OCI-LY1 (cell line): ENCODE measurements at regions not wholly inside any gene's neighbourhood (a gene's known extent, or its start where the extent isn't known, plus 50 kb on each side); places are given as distances from the start of the nearest gene placed in this dataset.

Experiments
- H2AFZ ChIP-seq: fragments of 200-600 bp; sonication (generic), shearing (Covaris generic); 2 replicates; pipeline ENCODE4 v1.6.0; 2014; ENCODE audit warnings: antibody characterized with exemption, mild to moderate bottlenecking, low read length
- H3F3A ChIP-seq: fragments of 200-600 bp; sonication (generic), shearing (Covaris generic); 2 replicates; pipeline ENCODE4 v1.6.0; 2014; ENCODE audit warnings: mild to moderate bottlenecking, antibody characterized with exemption, low read length, moderate library complexity; ENCODE audit not compliant: insufficient read depth
- H3K27ac ChIP-seq: fragments of 200-600 bp; sonication (generic); 2 replicates; pipeline ENCODE4 v1.5.1; 2014; ENCODE audit warnings: low read length, mixed run types, mild to moderate bottlenecking, low read depth; ENCODE audit not compliant: poor library complexity, severe bottlenecking
- H3K27me3 ChIP-seq: fragments of 200-600 bp; sonication (generic); 2 replicates; pipeline ENCODE4 v1.6.0; 2014; ENCODE audit warnings: antibody characterized with exemption, mild to moderate bottlenecking, low read length, moderate library complexity; ENCODE audit not compliant: insufficient read depth
- H3K36me3 ChIP-seq: fragments of 200-600 bp; sonication (generic); 2 replicates; pipeline ENCODE4 v1.6.1; 2014; ENCODE audit warnings: mild to moderate bottlenecking, antibody characterized with exemption, low read length, moderate library complexity, mixed read lengths; ENCODE audit not compliant: insufficient read depth
- H3K4me1 ChIP-seq: fragments of 200-600 bp; sonication (generic); 2 replicates; pipeline ENCODE4 v1.5.1; 2014; ENCODE audit warnings: mild to moderate bottlenecking, low read length, moderate library complexity; ENCODE audit not compliant: insufficient read depth, severe bottlenecking
- H3K4me2 ChIP-seq: fragments of 200-600 bp; sonication (generic), shearing (Covaris generic); 2 replicates; pipeline ENCODE4 v1.6.1; 2014; ENCODE audit warnings: low read length
- H3K4me3 ChIP-seq: fragments of 200-600 bp; sonication (generic); 2 replicates; pipeline ENCODE4 v1.5.1; 2014; ENCODE audit warnings: low read length, low read depth, mild to moderate bottlenecking, mixed read lengths; ENCODE audit not compliant: poor library complexity, severe bottlenecking
- H3K79me2 ChIP-seq: fragments of 200-600 bp; shearing (Covaris generic); 2 replicates; pipeline ENCODE4 v1.6.1; 2016; ENCODE audit warnings: mixed run types, low read length, mixed read lengths; ENCODE audit not compliant: insufficient read depth
- H3K9ac ChIP-seq: fragments of 200-600 bp; sonication (generic), shearing (Covaris generic); 2 replicates; pipeline ENCODE4 v1.6.1; 2014; ENCODE audit warnings: mild to moderate bottlenecking, low read length, mixed read lengths
- H3K9me2 ChIP-seq: fragments of 200-600 bp; sonication (generic), shearing (Covaris generic); 2 replicates; pipeline ENCODE4 v1.6.1; 2014; ENCODE audit warnings: low read depth, mild to moderate bottlenecking, low read length, mixed read lengths
- H3K9me3 ChIP-seq: fragments of 200-600 bp; shearing (Covaris generic); 2 replicates; pipeline ENCODE4 v1.6.1; 2014; ENCODE audit warnings: low read length, mixed read lengths
- H4K20me1 ChIP-seq: fragments of 200-600 bp; sonication (generic), shearing (Covaris generic); 2 replicates; pipeline ENCODE4 v1.6.0; 2016; ENCODE audit warnings: mild to moderate bottlenecking, low read length; ENCODE audit not compliant: insufficient read depth
- EZH2 ChIP-seq: fragments of 200-600 bp; sonication (generic), shearing (Covaris generic); IDR thresholded peaks from 2 replicates; pipeline ENCODE4 v1.8.0; 2017; ENCODE audit warnings: borderline replicate concordance, mixed run types, mild to moderate bottlenecking, antibody characterized with exemption, low read length, moderate library complexity, mixed read lengths
- TF ChIP-seq, protein P1 (sequence below): fragments of 200-600 bp; sonication (generic), shearing (Covaris generic); IDR thresholded peaks from 2 replicates; pipeline ENCODE4 v1.5.1; 2017; ENCODE audit warnings: mild to moderate bottlenecking, antibody characterized with exemption, low read length, moderate library complexity, mixed read lengths

DNA sequence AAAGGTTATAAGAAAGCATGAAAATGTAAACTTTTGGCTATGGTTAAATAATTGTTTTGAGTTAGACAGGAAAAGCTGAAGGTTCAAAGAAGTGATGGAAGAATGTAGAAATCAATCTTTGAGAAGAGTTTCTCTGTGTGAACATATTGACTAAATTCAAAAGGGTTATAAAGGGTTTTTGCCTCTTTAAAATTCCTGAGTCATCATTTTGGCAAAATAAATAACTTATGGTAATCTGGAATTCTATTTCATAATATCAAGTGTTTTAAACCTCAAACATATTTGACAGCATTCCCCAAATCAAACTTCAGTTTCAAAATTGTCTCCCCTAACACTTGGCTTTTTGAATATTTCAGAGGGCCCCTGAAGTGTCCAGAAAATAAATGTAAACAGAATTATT, 60.6 kb upstream of the SPINK5 start:
- TF ChIP-seq, protein P1, sequence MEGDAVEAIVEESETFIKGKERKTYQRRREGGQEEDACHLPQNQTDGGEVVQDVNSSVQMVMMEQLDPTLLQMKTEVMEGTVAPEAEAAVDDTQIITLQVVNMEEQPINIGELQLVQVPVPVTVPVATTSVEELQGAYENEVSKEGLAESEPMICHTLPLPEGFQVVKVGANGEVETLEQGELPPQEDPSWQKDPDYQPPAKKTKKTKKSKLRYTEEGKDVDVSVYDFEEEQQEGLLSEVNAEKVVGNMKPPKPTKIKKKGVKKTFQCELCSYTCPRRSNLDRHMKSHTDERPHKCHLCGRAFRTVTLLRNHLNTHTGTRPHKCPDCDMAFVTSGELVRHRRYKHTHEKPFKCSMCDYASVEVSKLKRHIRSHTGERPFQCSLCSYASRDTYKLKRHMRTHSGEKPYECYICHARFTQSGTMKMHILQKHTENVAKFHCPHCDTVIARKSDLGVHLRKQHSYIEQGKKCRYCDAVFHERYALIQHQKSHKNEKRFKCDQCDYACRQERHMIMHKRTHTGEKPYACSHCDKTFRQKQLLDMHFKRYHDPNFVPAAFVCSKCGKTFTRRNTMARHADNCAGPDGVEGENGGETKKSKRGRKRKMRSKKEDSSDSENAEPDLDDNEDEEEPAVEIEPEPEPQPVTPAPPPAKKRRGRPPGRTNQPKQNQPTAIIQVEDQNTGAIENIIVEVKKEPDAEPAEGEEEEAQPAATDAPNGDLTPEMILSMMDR: no peak
- TF ChIP-seq EZH2: no peak
- no peak overlapping the region for H3K9ac ChIP-seq
- H3K4me2 ChIP-seq: no peak overlapping the region
- no peaks in the 10 kb centered on the region for H4K20me1 ChIP-seq
- no peak overlapping the region for H3K4me3 ChIP-seq
- H3K9me3 ChIP-seq: no peaks in the 10 kb centered on the region
- no peak overlapping the region for H3K27ac ChIP-seq
- no peaks in the 10 kb centered on the region for H3K79me2 ChIP-seq
- H3K27me3 ChIP-seq: no peaks in the 10 kb centered on the region
- H3K36me3 ChIP-seq: no peaks in the 10 kb centered on the region
- H2AFZ ChIP-seq: no peak overlapping the region
- H3F3A ChIP-seq: no peaks in the 10 kb centered on the region
- no peaks in the 10 kb centered on the region for H3K9me2 ChIP-seq
- no peaks in the 10 kb centered on the region for H3K4me1 ChIP-seq

DNA sequence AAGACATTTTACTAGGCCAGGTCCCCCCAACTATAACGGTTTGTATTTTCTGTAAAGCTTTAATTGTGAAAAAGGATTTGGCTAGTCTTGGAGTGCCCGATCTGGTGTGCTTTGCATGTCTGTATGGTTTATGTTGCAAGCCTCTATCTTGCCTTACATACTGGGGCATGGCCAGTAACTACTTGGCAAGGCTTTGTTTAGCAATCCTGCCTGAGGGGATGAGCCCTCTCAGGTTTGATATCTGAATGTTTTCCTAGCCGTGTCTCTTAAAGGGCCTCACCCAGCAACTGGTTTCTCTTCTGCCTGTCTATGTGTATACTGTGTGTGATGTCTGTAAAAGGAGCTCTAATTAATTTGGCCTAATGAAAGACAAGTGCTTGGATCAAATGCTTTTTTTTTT, 61.3 kb upstream of the SPINK5 start:
- TF ChIP-seq, protein P1: no peak
- no peak for TF ChIP-seq EZH2
- no peaks in the 10 kb centered on the region for H3K9me2 ChIP-seq
- no peak overlapping the region for H2AFZ ChIP-seq

DNA sequence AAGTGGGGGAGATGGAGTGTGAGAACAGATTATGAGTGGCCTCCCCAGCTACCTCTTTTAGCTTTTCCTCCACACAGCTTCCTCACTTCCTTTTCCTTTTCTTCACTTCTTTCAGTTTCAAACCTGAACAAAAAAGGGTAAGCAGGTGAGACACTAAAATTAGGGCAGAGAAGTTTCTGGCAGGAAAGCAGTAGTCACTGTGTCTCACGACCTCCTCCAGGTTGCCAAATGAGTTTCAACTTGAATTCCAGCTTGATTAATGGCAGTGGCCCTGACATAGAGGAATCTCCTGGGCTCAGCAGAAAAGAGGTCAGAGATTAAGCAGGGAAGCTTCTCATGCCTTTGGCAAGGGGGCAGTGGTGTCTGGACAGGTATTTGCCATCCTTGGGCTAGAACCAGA, 63.7 kb upstream of the SPINK5 start:
- no peak overlapping the region for H3K4me2 ChIP-seq
- H3K27me3 ChIP-seq: no peaks in the 10 kb centered on the region
- H3K4me3 ChIP-seq: no peak overlapping the region
- no peaks in the 10 kb centered on the region for H3K36me3 ChIP-seq
- no peaks in the 10 kb centered on the region for H3K4me1 ChIP-seq
- H3K79me2 ChIP-seq: no peaks in the 10 kb centered on the region
- no peaks in the 10 kb centered on the region for H3K9me2 ChIP-seq
- no peaks in the 10 kb centered on the region for H3K9me3 ChIP-seq
- no peaks in the 10 kb centered on the region for H4K20me1 ChIP-seq
- H3K9ac ChIP-seq: no peak overlapping the region
- no peak overlapping the region for H2AFZ ChIP-seq
- TF ChIP-seq, protein P1: no peak
- TF ChIP-seq EZH2: no peak
- no peak overlapping the region for H3K27ac ChIP-seq
- no peaks in the 10 kb centered on the region for H3F3A ChIP-seq

More for the DNA sequence above, 61.3 kb upstream of the SPINK5 start:
- Histone ChIP-seq H4K20me1 (no peaks in the 10 kb centered on the region), H3K27ac (no peak overlapping the region), H3K36me3 (no peaks in the 10 kb centered on the region), H3K4me1 (no peaks in the 10 kb centered on the region), H3K4me2 (no peak overlapping the region), H3K9me3 (no peaks in the 10 kb centered on the region), H3K27me3 (no peaks in the 10 kb centered on the region), H3K9ac (no peak overlapping the region), H3K4me3 (no peak overlapping the region), H3K79me2 (no peaks in the 10 kb centered on the region), H3F3A (no peaks in the 10 kb centered on the region)
